Right lobe of liver (tissue), 4 donors: ENCODE measurements at regions not wholly inside any gene's neighbourhood (a gene's known extent, or its start where the extent isn't known, plus 50 kb on each side); places are given as distances from the start of the nearest gene placed in this dataset.

Experiments
- POLR2A ChIP-seq: fragments of 450-650 bp; IDR thresholded peaks from one replicate; pipeline ENCODE4 v1.6.1; 2017; ENCODE audit warnings: antibody characterized with exemption, mild to moderate bottlenecking
- TF ChIP-seq, protein P1 (sequence below), 4 donors: fragments of 200-600 bp in 3 of 4; fragments of 450-650 bp in 1 of 4; IDR thresholded peaks; one replicate each; pipeline versions ENCODE4 v1.5.1 to v1.8.0; 2016 to 2022; ENCODE audit warnings: antibody characterized with exemption in 4 of 4, mild to moderate bottlenecking in 2 of 4
- donor health status: DM: no; HTN: no; CAD: no.
- donor health status: DM: no; HTN: no; CAD: no.
- donor health status: DM: no; HTN: yes; CAD: no.

GRCh38 chr5:68708842-68709170 is 385.0 kb upstream of the SLC30A5 start:
- TF ChIP-seq POLR2A, result no peak
- TF ChIP-seq, protein P1, sequence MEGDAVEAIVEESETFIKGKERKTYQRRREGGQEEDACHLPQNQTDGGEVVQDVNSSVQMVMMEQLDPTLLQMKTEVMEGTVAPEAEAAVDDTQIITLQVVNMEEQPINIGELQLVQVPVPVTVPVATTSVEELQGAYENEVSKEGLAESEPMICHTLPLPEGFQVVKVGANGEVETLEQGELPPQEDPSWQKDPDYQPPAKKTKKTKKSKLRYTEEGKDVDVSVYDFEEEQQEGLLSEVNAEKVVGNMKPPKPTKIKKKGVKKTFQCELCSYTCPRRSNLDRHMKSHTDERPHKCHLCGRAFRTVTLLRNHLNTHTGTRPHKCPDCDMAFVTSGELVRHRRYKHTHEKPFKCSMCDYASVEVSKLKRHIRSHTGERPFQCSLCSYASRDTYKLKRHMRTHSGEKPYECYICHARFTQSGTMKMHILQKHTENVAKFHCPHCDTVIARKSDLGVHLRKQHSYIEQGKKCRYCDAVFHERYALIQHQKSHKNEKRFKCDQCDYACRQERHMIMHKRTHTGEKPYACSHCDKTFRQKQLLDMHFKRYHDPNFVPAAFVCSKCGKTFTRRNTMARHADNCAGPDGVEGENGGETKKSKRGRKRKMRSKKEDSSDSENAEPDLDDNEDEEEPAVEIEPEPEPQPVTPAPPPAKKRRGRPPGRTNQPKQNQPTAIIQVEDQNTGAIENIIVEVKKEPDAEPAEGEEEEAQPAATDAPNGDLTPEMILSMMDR (IDR thresholded peaks at IDR 0.05), result no peak
